ENCODE measurements at regions not wholly inside any gene's neighbourhood (a gene's known extent, or its start where the extent isn't known, plus 50 kb on each side); places are given as distances from the start of the nearest gene placed in this dataset.

GRCh38 chr3:150130404-150131100 lies 159.9 kb upstream of the PFN2 start (continued):
- TF ChIP-seq ELF4 (CRISPR knock-in tag; IDR thresholded peaks at IDR 0.05; ENCODE audit: low read depth) (no peak), TEAD4 (CRISPR knock-in tag; IDR thresholded peaks at IDR 0.05) (peak; percentile 53; the same call in 1 of the 2 replicates), ZNF263 (CRISPR knock-in tag; IDR thresholded peaks at IDR 0.05; ENCODE audit: low read depth) (no peak), ATF3 (CRISPR knock-in tag; conservative IDR thresholded peaks at IDR 0.05) (no peak), ZNF423 (CRISPR knock-in tag; IDR thresholded peaks at IDR 0.05) (peak; percentile 74), ESRRA (CRISPR knock-in tag; IDR thresholded peaks at IDR 0.05; ENCODE audit: borderline replicate concordance) (no peak), NR3C1 (CRISPR knock-in tag; conservative IDR thresholded peaks at IDR 0.05; ENCODE audit: low read depth) (no peak), ARID4B (CRISPR knock-in tag; IDR thresholded peaks at IDR 0.05; ENCODE audit: borderline replicate concordance) (0 out of 2 replicates have a peak, but pooled peaks have one; percentile 40), ZNF512 (CRISPR knock-in tag; IDR thresholded peaks at IDR 0.05; ENCODE audit: borderline replicate concordance) (no peak), CTCF (IDR thresholded peaks at IDR 0.05) (no peak), E2F1 (CRISPR knock-in tag; IDR thresholded peaks at IDR 0.05) (no peak), USF1 (CRISPR knock-in tag; IDR thresholded peaks at IDR 0.05) (no peak), CDX4 (CRISPR knock-in tag; IDR thresholded peaks at IDR 0.05; ENCODE audit: borderline replicate concordance) (no peak), NFE2L1 (CRISPR knock-in tag; IDR thresholded peaks at IDR 0.05) (no peak), NFYB (CRISPR knock-in tag; conservative IDR thresholded peaks at IDR 0.05; ENCODE audit: low read depth) (no peak), ZNF396 (CRISPR knock-in tag; IDR thresholded peaks at IDR 0.05; ENCODE audit: borderline replicate concordance) (peak; percentile 74; the same call in 1 of the 2 replicates), HMGXB4 (CRISPR knock-in tag; IDR thresholded peaks at IDR 0.05) (no peak), ERG (CRISPR knock-in tag; IDR thresholded peaks at IDR 0.05) (0 out of 2 replicates have a peak, but pooled peaks have one; percentile 11), PRDM15 (CRISPR knock-in tag; IDR thresholded peaks at IDR 0.05) (no peak)
